ENCODE measurements at regions not wholly inside any gene's neighbourhood (a gene's known extent, or its start where the extent isn't known, plus 50 kb on each side); places are given as distances from the start of the nearest gene placed in this dataset.
"Not testable (repeated sequence)": the region's sequence is repeated elsewhere in the genome, so short reads cannot be mapped to it uniquely, and the experiment has no call there.

DNA sequence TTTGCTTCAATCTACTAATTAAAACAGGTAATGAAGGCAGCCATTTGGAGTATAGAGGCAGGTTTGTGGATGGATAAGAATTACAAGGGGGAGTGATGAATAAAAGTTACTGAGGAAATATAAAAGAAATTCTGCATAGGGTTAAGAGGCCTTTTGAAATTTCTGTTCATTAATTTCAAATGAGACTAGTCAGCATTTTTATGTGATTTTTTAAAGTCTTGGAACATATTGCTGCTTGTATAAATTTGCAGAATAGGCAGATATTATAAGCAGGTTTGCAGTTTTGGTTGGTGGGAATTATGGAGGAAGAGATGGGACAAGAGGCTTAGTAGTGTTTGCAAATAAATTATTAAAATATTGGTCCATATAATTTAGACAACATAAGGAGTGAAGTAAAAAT lies 750.4 kb upstream of the AGA start:
- no peak for DNase-seq

DNA sequence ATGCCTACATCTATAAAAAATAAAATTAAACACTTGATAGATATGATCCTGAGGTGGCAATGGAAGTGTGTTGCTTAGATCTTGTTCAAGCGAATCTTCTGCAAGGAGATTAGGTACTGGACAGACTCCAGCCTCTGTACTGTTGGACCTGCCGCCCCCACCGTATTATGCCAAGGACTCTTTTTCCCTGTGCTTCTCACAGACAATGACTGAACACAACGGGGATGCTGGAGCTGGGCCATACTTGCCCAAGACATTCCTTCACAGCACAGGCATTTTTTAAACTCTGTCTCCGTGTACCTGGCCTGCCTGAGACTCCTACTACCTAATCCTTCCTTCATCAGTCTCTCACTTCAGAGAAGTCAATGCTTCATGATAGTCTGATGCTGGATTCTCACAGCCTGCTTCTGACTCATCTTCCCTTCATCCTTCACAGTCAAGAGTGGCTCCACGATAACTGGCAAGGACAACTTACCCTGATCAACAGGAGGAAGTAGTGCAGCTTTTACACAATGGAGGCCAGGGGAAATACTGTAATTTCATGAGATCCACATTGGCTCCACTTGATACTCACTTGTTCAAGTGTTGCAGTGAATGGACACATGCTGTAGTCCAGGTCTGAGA lies 754.6 kb upstream of the AGA start:
- DNase-seq: no peak

DNA sequence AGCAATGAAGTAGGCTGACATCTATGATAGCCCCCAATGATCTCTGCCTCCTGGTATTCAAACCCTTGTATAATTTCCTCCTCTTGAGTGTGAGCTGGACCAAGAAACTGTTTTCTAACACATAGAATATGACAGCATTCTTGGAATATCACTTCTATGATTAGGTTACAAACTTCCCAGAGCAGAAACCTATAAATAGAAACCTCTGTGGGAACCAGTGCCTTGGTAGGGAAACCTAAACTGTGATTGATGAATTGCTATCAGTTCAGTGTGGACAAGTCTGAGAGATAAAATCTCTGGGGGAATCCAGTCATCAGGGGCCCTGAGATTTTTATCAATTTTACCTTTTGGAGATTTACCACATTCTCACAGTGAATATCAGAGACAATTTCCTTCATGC lies 756.5 kb upstream of the AGA start:
- DNase-seq: no peak

DNA sequence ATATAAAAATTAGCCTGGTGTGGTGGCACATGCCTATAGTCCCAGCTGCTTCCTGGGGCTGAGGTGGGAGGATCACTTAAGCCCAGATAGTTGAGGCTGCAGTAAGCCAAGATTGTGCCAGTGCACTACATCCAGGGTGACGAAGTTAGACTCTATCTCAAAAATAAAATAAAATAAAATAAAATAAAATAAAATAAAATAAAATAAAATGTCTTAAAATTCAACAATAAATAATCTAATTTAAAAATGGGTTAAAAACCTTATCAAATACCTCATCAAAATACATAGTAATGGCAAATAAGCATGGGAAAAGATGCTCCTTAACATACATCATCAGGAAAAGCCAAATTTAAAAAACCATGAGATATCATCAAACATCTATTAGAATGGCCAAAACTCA lies 760.2 kb upstream of the AGA start:
- DNase-seq: no peak

DNA sequence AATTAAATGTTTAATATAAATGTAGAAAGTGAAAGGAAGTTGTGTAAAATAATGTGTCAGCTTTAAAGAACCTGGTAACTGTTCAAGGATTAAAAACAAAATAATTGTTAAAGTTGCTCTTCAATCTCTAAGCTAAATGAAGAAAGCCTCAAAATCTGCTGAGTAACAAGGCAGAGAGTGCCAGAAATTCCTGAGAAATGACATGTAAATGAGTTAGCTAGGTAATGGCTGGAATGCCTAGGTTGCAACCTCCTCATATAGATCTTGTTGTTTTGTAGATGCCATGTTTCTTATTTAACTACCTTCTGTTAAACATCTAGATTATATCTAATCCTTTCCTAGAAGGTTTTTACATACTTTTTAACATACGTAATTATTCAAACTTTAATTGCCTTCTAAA lies 763.6 kb upstream of the AGA start:
- no peak for DNase-seq

DNA sequence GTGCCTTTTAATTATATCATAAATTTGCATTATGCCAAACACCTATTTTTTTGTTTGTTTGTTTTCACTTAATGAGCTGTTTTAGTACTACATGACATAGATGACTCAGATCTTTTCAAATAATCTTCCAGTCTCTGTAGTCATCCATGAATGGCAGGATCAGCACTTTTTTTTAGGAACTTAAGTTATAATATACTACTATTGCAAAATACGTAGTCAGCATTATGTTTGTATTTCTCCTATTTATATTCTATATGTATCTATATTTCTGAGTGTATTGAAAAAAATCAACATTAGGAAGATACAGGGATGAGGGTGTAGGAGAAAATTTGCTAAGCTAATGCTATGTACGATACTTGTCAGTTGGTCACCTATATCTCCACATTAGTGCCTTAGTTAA lies 773.1 kb upstream of the AGA start:
- no peak for DNase-seq

DNA sequence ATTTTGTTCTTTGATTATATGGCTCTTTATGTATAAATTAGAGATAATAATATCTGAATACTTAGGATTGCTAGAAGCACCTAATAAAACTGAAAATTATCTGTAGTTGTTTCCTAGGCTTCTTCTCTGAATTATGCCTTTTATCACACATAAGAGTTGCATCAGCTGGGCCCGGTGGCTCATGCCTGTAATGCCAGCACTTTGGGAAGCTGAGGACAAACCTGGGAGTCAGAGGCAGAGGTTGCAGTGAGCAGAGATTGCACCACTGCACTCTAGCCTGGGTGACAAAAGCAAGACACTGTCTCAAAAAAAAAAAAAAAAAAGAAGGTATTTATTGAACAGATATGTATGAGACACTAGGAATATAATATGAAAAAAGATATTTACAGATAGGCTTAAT lies 773.5 kb upstream of the AGA start:
- no peak for DNase-seq

DNA sequence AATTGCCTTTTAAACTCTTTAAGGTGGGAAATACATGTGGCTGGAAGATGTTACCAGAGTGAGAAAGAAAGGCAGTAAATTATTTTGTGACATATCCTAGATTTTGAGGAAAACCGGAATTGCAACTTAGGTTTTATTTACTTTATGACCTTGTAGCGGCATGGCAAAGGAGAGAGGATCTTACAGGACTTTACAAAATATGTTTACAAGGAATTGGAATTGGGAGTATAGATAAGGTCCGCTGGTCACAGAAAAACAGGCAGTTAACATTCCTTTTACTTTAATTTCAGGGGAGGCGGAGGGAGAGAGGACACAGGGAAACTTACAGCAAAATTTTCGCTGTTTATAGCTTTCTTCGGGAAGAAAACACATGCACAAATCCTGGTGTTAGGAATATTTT lies 784.2 kb upstream of the AGA start:
- not testable (repeated sequence) for DNase-seq

DNA sequence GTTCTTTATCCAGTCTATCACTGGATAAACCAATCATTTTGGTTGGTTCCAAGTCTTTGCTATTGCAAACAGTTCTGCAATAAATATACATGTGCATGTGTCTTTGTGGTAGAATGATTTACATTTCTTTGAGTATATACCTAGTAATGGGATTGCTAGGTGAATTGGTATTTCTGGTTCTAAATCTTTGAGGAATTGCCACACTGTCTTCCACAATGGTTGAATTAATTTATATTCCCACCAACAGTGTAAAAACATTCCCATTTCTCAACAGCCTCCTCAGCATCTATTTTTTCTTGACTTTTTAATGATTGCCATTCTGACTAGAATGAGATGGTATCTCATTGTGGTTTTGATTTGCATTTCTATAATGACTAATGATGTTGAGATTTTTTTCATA lies 791.7 kb upstream of the AGA start:
- no peak for DNase-seq

DNA sequence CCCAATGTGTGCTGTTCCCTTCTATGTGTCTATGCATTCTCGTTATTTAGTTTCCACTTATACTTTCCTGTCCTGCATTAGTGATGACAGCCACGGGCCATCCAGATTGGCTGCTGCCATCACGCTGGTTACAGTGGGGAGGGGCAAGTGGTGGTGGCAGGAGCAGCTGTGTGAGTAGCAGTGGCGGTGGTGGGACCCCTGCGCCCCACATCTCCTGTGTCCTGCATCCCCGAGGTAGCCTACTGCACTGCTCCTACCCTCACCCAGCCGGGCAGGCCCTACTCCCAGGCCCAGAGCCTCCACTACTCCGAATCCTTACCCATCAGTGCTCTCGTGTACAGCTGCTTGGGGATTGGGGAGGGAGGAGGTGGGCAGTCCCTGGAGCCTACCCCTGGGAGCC lies 798.7 kb upstream of the AGA start:
- DNase-seq: no peak

DNA sequence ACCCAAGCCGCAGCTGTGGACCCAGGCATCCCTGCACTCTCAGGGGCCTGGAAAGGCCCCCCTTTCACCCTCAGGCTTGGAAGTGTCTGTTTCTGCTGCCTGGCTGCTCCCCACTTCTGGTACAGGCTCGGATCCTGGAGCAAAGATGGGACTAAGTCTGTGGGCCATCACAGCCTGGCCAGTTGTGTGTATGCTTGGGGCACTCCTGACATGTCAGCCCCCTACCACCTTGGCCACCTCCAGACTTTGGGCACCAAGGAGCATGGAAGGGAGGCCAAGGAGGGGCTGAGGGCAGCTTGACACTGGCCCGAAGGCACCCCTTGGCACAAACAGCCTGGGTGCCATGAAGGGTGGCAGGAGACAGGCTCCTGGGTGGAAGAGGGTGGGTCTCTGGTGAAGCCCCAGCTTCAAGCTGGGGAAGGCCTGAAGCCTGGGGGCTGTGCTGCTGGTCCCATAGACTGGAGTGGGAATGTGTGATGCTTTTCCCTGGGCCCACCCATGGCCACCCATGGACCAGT lies 799.4 kb upstream of the AGA start:
- no peak for DNase-seq

DNA sequence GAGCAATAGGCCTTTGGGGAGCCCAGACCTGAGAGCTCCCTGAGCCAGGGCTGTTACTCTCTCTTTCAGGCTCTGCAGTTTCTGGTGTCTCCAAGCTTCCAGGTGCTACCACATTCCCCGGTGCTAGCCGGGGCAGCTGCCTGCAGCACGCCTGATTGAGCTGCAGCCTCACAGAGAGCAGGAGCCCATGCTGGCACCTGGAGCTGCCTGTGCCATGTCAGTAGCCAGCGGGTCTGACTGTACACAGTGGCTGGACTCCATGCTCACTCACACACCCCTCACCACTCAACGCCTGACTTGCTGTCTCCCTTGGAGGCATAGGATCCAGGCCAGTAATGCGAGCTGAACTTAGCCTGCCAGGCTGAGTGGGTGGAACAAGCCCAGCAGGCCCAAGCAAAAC lies 800.4 kb upstream of the AGA start:
- DNase-seq: no peak

DNA sequence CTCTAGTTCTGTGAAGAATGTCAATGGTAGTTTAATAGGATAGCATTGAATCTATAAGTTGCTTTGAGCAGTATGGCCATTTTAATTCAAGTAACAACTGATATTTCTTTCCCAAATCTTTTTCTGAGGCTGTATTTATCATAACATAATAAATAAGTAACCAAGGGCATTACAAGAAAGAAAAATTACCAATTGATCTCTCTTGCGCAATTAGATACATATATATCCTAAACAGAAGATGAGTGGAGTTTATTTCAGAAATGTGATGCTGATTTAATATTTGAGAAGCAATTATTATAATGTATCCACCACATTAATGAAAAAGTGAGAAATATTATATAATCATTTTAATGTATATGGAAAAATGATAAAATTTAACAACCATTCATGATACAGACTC lies 802.5 kb upstream of the AGA start:
- DNase-seq: no peak

DNA sequence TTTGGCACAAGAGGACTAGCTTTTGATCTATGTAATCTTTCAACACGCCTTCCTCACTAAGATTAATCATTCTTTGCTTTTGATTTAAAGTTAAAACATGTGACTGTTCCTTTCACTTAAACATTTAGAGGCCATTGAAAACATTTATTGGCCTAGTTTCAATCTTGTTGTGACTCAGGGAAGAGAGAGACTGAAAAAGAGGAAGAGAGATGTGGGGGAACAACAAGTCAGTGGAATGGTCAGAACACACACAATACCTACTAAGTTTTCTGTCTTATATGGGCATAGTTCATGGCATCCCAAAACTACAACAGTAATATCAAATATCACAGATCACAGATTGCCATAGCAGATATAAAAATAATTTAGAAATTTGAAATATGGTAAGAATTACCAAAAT lies 812.9 kb upstream of the AGA start:
- no peak for DNase-seq

DNA sequence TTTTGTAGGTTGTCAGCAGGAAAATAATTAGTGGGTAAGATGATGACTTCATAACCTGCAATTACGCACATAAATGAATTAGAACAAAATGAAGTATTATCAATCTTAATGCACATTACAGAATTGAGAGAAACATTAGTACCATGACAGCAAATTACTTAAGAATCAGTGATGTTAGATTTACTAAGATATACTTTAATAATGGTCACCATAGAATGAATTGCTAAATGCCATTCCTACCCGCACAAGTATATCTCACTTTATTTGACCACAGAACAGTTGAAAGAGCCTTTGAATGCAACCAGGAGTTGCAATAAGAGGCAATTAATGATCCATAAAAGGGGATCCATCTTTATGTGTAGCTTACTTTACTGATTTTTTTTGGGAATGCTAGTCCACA lies 816.4 kb upstream of the AGA start:
- no peak for DNase-seq

DNA sequence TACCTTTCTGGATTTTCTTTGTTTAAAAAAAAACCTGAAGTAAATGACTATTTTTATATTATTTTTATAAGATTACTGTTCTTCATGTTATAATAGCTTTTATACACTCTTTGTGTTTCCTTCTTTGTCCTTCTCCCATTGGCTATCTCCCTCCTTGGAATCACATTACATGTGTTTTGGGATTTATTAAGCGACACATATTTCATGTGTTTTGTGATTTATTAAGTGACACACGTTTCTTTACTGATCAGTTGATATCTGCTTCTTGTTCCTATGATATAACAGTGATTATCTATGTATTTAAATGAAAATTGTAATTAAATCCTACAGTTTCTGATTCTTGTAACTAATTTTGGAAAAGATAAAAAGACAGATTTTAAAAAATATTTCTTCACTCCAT lies 817.3 kb upstream of the AGA start:
- no peak for DNase-seq

DNA sequence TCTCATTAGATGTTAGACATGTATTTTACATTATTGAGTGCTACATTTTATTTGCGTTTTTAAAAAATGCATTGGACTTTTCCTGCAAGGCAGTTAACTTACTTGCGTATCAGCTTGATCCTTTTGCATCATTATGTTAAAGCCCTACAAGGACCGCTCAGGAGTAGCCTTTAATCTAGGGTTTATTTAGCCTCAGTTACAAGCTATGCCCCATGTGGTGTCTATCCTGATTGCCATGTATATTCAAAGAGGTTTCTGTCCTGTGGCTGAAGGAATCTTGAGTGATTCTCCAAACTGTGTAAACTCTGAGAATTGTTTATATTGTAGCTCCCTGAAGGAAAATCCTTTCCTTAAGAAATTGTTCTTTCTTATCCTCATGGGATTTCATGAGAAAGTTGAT lies 821.8 kb upstream of the AGA start:
- no peak for DNase-seq

DNA sequence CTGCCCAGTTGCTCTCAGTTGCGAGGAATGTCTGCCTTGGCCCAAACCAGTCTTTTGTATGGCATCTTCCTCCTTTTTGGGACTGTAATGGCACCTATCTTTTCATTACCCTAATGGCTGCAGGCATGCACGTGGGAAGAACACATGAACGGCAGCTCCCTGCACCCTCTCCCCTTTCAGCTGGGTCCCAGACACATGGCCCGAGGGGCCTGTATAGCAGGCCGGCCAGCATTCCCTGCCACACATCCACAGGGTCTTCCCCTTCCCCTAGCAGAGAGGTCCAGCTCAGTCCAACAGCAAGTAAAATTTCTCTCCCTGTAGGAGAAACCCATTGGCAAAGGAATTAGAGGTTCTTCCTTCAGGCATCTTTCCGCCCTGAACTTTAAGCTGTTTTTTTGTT lies 829.1 kb upstream of the AGA start:
- DNase-seq: no peak

DNA sequence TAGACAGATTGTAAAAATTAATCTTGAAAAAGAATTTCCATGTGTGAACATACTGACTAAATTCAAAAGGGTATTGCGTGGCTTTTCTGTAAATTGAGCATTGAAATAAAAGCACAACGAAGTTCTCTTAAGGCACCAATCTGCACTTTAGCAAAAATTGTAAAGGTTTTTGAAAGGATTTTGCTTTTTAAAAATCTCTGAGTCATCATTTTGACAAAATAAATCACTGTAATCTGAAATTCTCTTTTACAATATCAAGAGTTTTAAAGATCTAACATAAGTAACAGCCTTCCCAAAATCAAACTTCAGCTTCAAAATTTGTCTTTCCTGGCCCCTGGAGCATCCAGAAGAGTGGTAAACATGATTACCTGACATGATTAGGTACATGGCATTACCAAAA lies 830.9 kb upstream of the AGA start:
- DNase-seq: no peak

DNA sequence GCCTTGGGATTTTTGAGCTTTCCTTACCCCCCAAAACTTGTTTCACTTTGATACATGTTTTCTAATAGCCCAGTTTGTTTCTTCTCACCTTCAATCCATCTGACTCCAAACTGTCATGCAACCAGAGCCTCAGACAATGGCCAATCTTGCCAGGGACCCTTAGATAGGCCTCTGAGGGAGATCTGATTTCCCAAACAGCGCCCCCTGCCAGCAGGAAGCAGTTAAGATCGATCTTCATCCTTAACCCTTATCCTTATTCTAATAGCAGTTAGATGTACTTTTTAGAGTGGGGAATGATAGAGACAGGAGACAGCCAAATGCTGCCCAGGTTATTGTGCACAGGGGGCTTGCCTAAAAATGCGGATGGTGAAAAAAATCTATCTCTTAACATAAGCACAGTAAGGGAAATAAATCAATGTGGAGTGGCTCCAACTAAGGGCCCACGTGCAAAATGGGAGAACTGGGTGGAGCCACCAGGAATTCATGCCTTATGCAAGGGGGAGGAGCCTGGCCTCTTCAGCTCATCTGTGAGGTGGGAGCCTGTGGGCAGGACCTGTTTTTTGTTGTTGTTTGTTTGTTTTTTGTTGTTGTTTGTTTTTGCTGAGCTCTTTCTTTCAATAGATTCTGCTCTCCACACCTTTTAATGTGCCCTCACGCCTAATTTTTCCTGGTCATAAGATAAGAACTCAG lies 833.6 kb upstream of the AGA start:
- DNase-seq: no peak

DNA sequence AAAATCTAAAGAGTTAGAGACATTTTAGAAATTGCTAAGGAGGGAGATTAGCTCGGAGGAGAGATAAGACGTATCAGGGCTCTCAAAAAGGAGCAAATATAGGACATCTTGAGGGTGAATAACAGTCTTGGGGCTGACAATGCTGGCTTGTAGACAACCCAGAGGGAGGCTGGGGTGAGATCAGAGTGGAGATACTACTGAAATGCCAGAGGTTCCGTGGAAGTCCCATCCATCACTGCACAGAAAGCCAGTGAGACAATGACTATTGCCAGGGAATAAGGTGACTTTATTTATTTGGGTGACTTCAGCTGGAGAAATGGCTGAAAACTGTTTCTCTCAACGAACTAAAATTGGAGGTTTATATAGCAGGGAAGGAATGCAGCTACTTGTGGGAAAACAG lies 838.1 kb upstream of the AGA start:
- DNase-seq: no peak

DNA sequence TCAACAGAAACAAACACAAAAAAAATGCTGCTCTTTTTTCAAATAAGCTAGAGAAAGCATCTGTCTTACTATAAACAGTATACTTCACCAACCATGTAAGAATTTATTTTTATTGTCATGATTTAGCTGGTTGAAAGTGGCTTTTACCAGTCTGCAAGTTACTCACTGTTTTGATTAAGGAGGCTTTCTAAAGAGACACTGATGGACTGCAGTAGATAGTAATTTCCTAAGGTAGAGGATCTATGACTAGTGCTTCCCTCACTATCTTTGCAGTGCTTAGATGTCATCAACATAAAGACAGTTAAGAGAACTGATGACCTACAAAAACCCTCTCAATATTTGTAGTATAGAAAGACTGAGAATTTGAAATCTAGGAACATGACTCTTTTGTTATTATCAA lies 846.2 kb upstream of the AGA start:
- DNase-seq: no peak

DNA sequence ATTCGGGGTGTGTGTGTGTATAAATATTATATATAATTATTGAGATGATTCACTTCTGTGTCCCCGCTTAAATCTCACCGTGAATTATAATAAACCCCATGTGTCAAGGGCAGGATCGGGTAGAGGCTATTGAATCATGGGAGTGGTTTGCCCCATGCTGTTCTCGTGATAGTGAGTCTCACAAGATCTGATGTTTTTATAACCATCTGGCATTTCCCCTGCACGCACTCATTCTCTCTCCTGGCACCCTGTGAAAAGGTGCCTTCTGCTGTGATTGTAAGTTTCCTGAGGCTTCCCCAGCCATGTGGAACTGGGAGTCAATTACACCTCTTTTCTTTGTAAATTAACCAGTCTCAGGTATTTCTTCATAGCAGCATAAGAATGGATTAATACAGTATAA lies 851.4 kb upstream of the AGA start:
- DNase-seq: no peak

DNA sequence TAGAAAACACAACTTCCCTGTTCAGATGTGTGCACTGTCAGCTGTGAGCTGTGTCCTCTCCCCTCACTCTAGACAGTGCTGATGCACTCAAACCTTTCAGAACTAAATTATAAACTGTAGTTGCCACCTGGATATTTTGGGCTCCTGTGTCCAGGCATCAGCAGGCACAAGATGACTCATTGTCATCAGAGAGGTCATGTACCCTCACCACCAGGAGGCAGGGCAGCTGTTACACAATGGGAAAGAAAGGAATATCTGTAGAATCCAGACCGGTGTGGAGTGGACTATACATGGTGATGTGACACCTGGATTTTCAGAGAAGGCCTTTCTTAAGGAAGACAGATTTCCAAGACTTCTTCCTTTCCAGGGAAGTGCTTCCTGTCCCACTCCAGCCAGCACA lies 854.4 kb upstream of the AGA start:
- no peak for DNase-seq

DNA sequence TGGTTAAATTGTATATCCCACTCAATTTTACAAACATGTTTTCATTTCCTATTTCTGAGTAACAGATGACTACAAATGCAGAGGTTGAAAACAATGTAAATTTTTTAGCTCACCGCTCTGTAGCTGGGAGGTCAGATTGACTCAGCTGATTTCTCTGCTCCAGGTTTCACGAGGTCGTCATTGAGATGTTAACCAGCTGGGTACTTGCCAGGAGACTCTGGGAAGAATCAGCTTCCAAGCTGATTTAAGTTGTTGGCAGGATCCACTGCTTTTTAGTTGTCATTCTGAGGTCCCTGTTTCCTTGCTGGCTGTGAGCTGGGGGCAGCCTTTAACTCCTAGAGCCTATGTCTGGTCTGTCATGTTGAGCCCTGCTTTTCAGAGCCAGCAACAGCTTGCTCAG lies 864.3 kb upstream of the AGA start:
- DNase-seq: no peak
